Erythroblast (primary cell): ENCODE measurements at regions not wholly inside any gene's neighbourhood (a gene's known extent, or its start where the extent isn't known, plus 50 kb on each side); places are given as distances from the start of the nearest gene placed in this dataset.

ENCODE experiments used
- GATA1 ChIP-seq: IDR thresholded peaks from 2 replicates; pipeline ENCODE4 v1.6.1; 2011; ENCODE audit warnings: low read depth, mild to moderate bottlenecking, control low read depth, low read length, moderate library complexity
- POLR2A ChIP-seq: IDR thresholded peaks from 2 replicates; pipeline ENCODE4 v1.6.1; 2011; ENCODE audit warnings: mild to moderate bottlenecking, low read length

DNA sequence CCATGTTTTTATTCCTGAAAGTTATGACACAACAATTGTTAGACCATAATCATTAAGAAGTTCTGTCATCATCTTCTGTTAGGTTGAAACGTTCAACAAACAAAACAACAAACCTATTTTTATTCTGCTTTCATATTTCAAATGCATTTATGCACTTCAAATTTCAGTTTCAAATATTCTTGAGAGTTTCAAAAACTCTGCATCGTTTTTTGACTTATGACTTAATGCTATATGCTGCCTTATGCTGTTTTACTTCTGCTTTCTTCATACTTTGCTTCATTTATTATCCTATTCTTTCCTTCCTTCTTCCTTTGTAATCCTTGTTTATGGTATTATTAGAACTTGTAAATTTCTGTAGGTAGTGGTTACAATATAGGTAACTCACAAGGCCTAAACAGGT lies 95.0 kb downstream of the PCSK1 start:
- TF ChIP-seq POLR2A (no peak), GATA1 (no peak)
